ENCODE measurements at regions not wholly inside any gene's neighbourhood (a gene's known extent, or its start where the extent isn't known, plus 50 kb on each side); places are given as distances from the start of the nearest gene placed in this dataset.

DNA sequence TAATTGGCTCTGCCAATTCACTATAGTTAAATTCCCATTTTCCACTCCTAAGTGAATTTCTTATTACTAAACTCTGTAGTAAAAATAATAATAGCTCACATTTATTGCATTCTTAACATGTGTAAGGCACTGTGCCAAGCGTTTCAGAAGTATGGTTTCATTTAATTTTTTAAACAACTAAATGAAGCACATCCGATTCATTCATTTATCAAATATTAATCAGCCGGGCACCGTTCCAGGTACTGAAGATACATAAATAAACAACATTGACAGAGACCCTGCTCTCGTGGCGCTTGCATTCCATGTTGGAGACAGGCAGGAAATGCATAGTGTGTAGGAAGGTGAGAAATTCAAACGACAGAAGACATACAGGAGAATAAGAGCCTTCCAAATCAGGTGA lies 423.2 kb upstream of the JARID2 start:
- no peaks in the 10 kb centered on the region for H3K9me2 ChIP-seq (ENCODE audit: insufficient read depth, low read length)
- intact Hi-C loops (cut with micrococcal nuclease; ENCODE audit: unreplicated experiment): no loop called here
- TF ChIP-seq, protein P1, sequence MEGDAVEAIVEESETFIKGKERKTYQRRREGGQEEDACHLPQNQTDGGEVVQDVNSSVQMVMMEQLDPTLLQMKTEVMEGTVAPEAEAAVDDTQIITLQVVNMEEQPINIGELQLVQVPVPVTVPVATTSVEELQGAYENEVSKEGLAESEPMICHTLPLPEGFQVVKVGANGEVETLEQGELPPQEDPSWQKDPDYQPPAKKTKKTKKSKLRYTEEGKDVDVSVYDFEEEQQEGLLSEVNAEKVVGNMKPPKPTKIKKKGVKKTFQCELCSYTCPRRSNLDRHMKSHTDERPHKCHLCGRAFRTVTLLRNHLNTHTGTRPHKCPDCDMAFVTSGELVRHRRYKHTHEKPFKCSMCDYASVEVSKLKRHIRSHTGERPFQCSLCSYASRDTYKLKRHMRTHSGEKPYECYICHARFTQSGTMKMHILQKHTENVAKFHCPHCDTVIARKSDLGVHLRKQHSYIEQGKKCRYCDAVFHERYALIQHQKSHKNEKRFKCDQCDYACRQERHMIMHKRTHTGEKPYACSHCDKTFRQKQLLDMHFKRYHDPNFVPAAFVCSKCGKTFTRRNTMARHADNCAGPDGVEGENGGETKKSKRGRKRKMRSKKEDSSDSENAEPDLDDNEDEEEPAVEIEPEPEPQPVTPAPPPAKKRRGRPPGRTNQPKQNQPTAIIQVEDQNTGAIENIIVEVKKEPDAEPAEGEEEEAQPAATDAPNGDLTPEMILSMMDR (conservative IDR thresholded peaks at IDR 0.05; ENCODE audit: low read length): no peak
- TF ChIP-seq EZH2phosphoT487 (IDR thresholded peaks at IDR 0.05; ENCODE audit: borderline replicate concordance, low read depth, low read length): no peak
- H3K36me3 ChIP-seq (ENCODE audit: insufficient read depth, low read length): no peaks in the 10 kb centered on the region
- H3K79me2 ChIP-seq (ENCODE audit: insufficient read depth, low read depth, low read length): no peaks in the 10 kb centered on the region
- no peaks in the 10 kb centered on the region for H3K4me1 ChIP-seq (ENCODE audit: insufficient read depth, low read length, poor library complexity, severe bottlenecking)
- no peaks in the 10 kb centered on the region for H3K9me3 ChIP-seq (ENCODE audit: low read length)
- no peaks in the 10 kb centered on the region for H4K20me1 ChIP-seq (ENCODE audit: insufficient read depth, low read length)
- no TSS peak for BruUV-seq (replicated peaks)
- CTCF ChIA-PET (ENCODE audit: unreplicated experiment): no interaction called here
- H3K4me3 ChIP-seq (ENCODE audit: low read depth, low read length, poor library complexity, severe bottlenecking): no peak overlapping the region
- POLR2A ChIA-PET: interaction anchor here (0.6 to 1.5 kb wide), 2 partner anchors 16 to 1405 kb away, joined by 3 to 4 read pairs; no protein-coding TSS in a partner anchor
- no peak overlapping the region for H2AFZ ChIP-seq (ENCODE audit: low read length)
- no peak overlapping the region for H3K27ac ChIP-seq (ENCODE audit: low read depth, low read length, poor library complexity, severe bottlenecking)
- H3K4me2 ChIP-seq (ENCODE audit: low read length): no peak overlapping the region
- DNase-seq (ENCODE audit: low spot score): no peak

DNA sequence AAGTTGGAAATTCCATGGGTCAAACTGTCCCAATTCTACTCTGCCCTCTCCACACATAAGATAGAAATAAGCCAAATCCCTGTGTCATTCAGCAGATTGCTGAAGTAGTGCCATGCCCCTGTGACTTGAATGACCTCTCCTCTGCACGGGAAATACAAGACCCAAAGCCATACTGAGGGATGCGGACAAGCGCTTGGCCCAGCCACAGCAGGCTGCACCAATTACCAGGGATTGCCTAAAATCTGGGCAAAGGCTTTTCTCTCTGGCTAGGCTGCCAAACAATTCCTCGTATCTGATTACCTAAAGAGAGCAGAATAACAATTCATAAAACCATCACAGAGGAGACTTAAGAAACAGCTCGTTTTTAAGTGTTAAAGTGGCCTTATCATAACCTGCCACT lies 421.8 kb upstream of the JARID2 start:
- no peaks in the 10 kb centered on the region for H3K9me2 ChIP-seq (ENCODE audit: insufficient read depth, low read length)
- H3K27ac ChIP-seq (ENCODE audit: low read depth, low read length, poor library complexity, severe bottlenecking): no peak overlapping the region
- POLR2A ChIA-PET: interaction anchor here (1.1 kb wide), 1 partner anchor 13 kb away, joined by 3 read pairs; no protein-coding TSS in a partner anchor
- H3K4me3 ChIP-seq (ENCODE audit: low read depth, low read length, poor library complexity, severe bottlenecking): no peak overlapping the region
- DNase-seq (ENCODE audit: low spot score): no peak
- no peaks in the 10 kb centered on the region for H3K4me1 ChIP-seq (ENCODE audit: insufficient read depth, low read length, poor library complexity, severe bottlenecking)
- no peaks in the 10 kb centered on the region for H3K79me2 ChIP-seq (ENCODE audit: insufficient read depth, low read depth, low read length)
- H3K9me3 ChIP-seq (ENCODE audit: low read length): no peaks in the 10 kb centered on the region
- CTCF ChIA-PET (ENCODE audit: unreplicated experiment): no interaction called here
- TF ChIP-seq EZH2phosphoT487 (IDR thresholded peaks at IDR 0.05; ENCODE audit: borderline replicate concordance, low read depth, low read length): no peak
- TF ChIP-seq, protein P1 (conservative IDR thresholded peaks at IDR 0.05; ENCODE audit: low read length): no peak
- H3K36me3 ChIP-seq (ENCODE audit: insufficient read depth, low read length): no peaks in the 10 kb centered on the region
- intact Hi-C loops (cut with micrococcal nuclease; ENCODE audit: unreplicated experiment): no loop called here
- H2AFZ ChIP-seq (ENCODE audit: low read length): no peak overlapping the region
- H3K4me2 ChIP-seq (ENCODE audit: low read length): no peak overlapping the region
- BruUV-seq (replicated peaks): no TSS peak
- H4K20me1 ChIP-seq (ENCODE audit: insufficient read depth, low read length): no peaks in the 10 kb centered on the region

DNA sequence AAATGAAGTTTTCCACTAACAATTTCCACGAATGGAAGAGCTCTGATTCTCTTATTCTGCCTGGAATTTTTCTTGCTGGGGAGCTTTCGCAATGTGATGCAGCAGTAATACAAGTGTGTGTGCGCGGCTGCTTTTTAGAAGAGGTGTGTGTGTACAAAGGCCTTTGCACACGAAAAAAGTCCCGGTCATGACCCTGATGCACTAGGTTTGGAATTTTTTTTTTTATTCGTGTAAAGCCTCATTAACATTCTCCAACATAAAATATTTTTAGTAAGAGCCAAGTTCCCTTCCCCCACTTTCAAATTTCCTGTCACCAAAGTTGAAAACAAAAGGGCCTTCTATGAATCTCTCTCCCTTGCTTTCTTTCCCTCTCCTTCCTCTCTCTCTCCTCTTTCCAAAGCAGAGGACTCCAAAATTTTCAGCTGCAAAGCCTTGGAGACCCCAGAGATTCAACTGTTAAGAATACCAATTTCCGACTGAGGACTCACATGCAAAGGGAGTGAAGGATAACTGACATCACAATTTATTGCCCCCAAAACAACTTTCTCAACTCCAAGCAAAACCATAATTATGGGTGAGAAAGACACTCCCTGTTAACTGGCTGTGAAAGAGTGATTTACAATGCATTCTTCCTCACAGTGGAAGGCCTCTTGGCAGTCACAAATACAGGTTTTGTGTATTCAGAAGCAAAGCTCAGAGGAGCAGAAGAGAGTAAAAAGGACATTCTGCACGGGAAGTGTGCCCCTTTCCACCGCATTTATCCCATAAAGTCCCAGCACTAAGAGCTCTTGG lies 421.2 kb upstream of the JARID2 start:
- intact Hi-C loops (cut with micrococcal nuclease; ENCODE audit: unreplicated experiment): no loop called here
- CTCF ChIA-PET (ENCODE audit: unreplicated experiment): no interaction called here
- H3K36me3 ChIP-seq (ENCODE audit: insufficient read depth, low read length): no peaks in the 10 kb centered on the region
- TF ChIP-seq EZH2phosphoT487 (IDR thresholded peaks at IDR 0.05; ENCODE audit: borderline replicate concordance, low read depth, low read length): no peak
- TF ChIP-seq, protein P1 (conservative IDR thresholded peaks at IDR 0.05; ENCODE audit: low read length): no peak
- no peaks in the 10 kb centered on the region for H4K20me1 ChIP-seq (ENCODE audit: insufficient read depth, low read length)
- no peak overlapping the region for H3K27ac ChIP-seq (ENCODE audit: low read depth, low read length, poor library complexity, severe bottlenecking)
- BruUV-seq (replicated peaks): no TSS peak
- DNase-seq (ENCODE audit: low spot score): no peak
- no peak overlapping the region for H3K4me3 ChIP-seq (ENCODE audit: low read depth, low read length, poor library complexity, severe bottlenecking)
- POLR2A ChIA-PET: interaction anchor here (0.6 to 1.1 kb wide), 2 partner anchors 13 to 51 kb away, joined by 3 read pairs; no protein-coding TSS in a partner anchor
- H3K9me3 ChIP-seq (ENCODE audit: low read length): no peaks in the 10 kb centered on the region
- H3K4me2 ChIP-seq (ENCODE audit: low read length): no peak overlapping the region
- no peaks in the 10 kb centered on the region for H3K79me2 ChIP-seq (ENCODE audit: insufficient read depth, low read depth, low read length)
- H2AFZ ChIP-seq (ENCODE audit: low read length): no peak overlapping the region
- H3K9me2 ChIP-seq (ENCODE audit: insufficient read depth, low read length): no peaks in the 10 kb centered on the region
- no peaks in the 10 kb centered on the region for H3K4me1 ChIP-seq (ENCODE audit: insufficient read depth, low read length, poor library complexity, severe bottlenecking)
